B cell (primary cell): ENCODE measurements at regions not wholly inside any gene's neighbourhood (a gene's known extent, or its start where the extent isn't known, plus 50 kb on each side); places are given as distances from the start of the nearest gene placed in this dataset.

Experiments used
- ATAC-seq: fragments of 200-7000 bp; cut with Tn5 transposase; one replicate; pipeline ENCODE4 v1.10.0; 2021; ENCODE audit warnings: low read depth, mild to moderate bottlenecking, moderate number of reproducible peaks, moderate library complexity
- CTCF ChIA-PET: fragments of 350-600 bp; sonication (Branson Sonifier 250); formaldehyde crosslinking; loops from one replicate; lab custom pipeline; 2021; ENCODE audit warnings: antibody characterized with exemption, inconsistent platforms; lab: Charles Lee
- POLR2A ChIA-PET: fragments of 350-600 bp; sonication (Branson Sonifier 250); formaldehyde crosslinking; loops from one replicate; lab custom pipeline; 2021; ENCODE audit warnings: antibody characterized with exemption; lab: Charles Lee
- DNase-seq: peaks from one replicate; pipeline ENCODE4 v3.0.0; 2013
- H2AFZ ChIP-seq: 2 replicates; pipeline ENCODE4 v1.6.1; 2012; ENCODE audit warnings: mild to moderate bottlenecking, low read depth, low read length; ENCODE audit not compliant: insufficient read depth, poor library complexity, severe bottlenecking
- H3K27ac ChIP-seq, 2 donors: 1 replicate in 1 of 2; 2 replicates in 1 of 2; pipeline ENCODE4 v1.5.1; 2012 to 2013; ENCODE audit warnings: low read length in 2 of 2, mild to moderate bottlenecking in 2 of 2, moderate library complexity in 1 of 2
- H3K27me3 ChIP-seq, 4 experiments: fragments of 200-600 bp in 1 of 4; sonication (generic) in 1 of 4; replicated peaks in 1 of 4; 1 replicate in 2 of 4; 2 replicates in 2 of 4; pipeline versions ENCODE4 v1.6.1 to v1.7.0; 2013 to 2016; ENCODE audit warnings: low read length in 3 of 4, mild to moderate bottlenecking in 2 of 4, mixed read lengths in 1 of 4, moderate library complexity in 1 of 4; ENCODE audit not compliant: insufficient read depth in 4 of 4, control insufficient read depth in 3 of 4; ENCODE audit errors: control extremely low read depth in 1 of 4
- H3K36me3 ChIP-seq, 2 experiments: replicated peaks in 1 of 2; 1 replicate in 1 of 2; 2 replicates in 1 of 2; pipeline versions ENCODE4 v1.6.1 to v1.7.1; 2013; ENCODE audit warnings: low read length in 1 of 2; ENCODE audit not compliant: insufficient read depth in 2 of 2, control insufficient read depth in 1 of 2; ENCODE audit errors: control extremely low read depth in 1 of 2, extremely low read depth in 1 of 2
- H3K4me1 ChIP-seq, 2 donors: fragments of 200-600 bp in 1 of 2; sonication (generic) in 1 of 2; 1 replicate in 1 of 2; 2 replicates in 1 of 2; pipeline versions ENCODE4 v1.5.1 to v1.6.1; 2013 to 2017; ENCODE audit warnings: low read length in 2 of 2; ENCODE audit not compliant: control insufficient read depth in 2 of 2, insufficient read depth in 2 of 2
- H3K4me2 ChIP-seq: replicated peaks from 2 replicates; pipeline ENCODE3; 2012; ENCODE audit warnings: mild to moderate bottlenecking, low read depth, low read length; ENCODE audit not compliant: poor library complexity, severe bottlenecking
- H3K4me3 ChIP-seq, 5 experiments: fragments of 200-600 bp in 1 of 5; sonication (generic) in 1 of 5; 1 replicate in 3 of 5; 2 replicates in 2 of 5; pipeline versions ENCODE4 v1.5.1 to v1.7.0; 2011 to 2016; ENCODE audit warnings: low read length in 4 of 5, mild to moderate bottlenecking in 4 of 5, low read depth in 2 of 5, control low read depth in 1 of 5, moderate library complexity in 1 of 5; ENCODE audit not compliant: insufficient read depth in 1 of 5; ENCODE audit errors: control extremely low read depth in 1 of 5, extremely low read depth in 1 of 5
- H3K79me2 ChIP-seq: fragments of 200-600 bp; sonication (generic); one replicate; pipeline ENCODE4 v1.6.0; 2016; ENCODE audit warnings: low read length; ENCODE audit not compliant: control insufficient read depth, insufficient read depth
- H3K9ac ChIP-seq: fragments of 200-600 bp; sonication (generic); 2 replicates; pipeline ENCODE4 v1.6.1; 2017; ENCODE audit warnings: mild to moderate bottlenecking, low read length, moderate library complexity
- H3K9me3 ChIP-seq, 3 donors: one replicate each; pipeline versions ENCODE4 v1.6.1 to v1.7.1; 2013; ENCODE audit warnings: low read length in 2 of 3; ENCODE audit not compliant: control insufficient read depth in 2 of 3, insufficient read depth in 1 of 3; ENCODE audit errors: control extremely low read depth in 1 of 3
- H4K20me1 ChIP-seq: 2 replicates; pipeline ENCODE4 v1.6.0; 2012; ENCODE audit warnings: mild to moderate bottlenecking, low read length; ENCODE audit not compliant: insufficient read depth, control insufficient read depth, poor library complexity, severe bottlenecking
- H3K27ac Mint-ChIP-seq: one replicate; pipeline ENCODE4 v1.8.0; 2021; ENCODE audit warnings: mixed read lengths
- H3K27me3 Mint-ChIP-seq: one replicate; pipeline ENCODE4 v1.8.0; 2021; ENCODE audit warnings: mixed read lengths
- H3K4me1 Mint-ChIP-seq: one replicate; pipeline ENCODE4 v1.8.0; 2021; ENCODE audit warnings: mixed read lengths
- H3K4me3 Mint-ChIP-seq: one replicate; pipeline ENCODE4 v1.8.0; 2021; ENCODE audit warnings: mixed read lengths
- H3K9me3 Mint-ChIP-seq: one replicate; pipeline ENCODE4 v1.8.0; 2022; ENCODE audit warnings: mixed read lengths; ENCODE audit not compliant: insufficient read depth
- CTCF ChIP-seq: fragments of 200-600 bp; IDR thresholded peaks from one replicate; pipeline ENCODE4 v1.8.0; 2022; ENCODE audit warnings: antibody characterized with exemption, mild to moderate bottlenecking
- EZH2 ChIP-seq: IDR thresholded peaks from 2 replicates; pipeline ENCODE4 v1.6.1; 2012; ENCODE audit warnings: borderline replicate concordance, low read depth, mild to moderate bottlenecking, moderate library complexity, low read length; ENCODE audit not compliant: insufficient read depth, poor library complexity, severe bottlenecking
- WGBS: methylation state at CpG from one replicate; pipeline ENCODE4 v1.1.5; 2013; ENCODE audit warnings: missing lambda C conversion rate; ENCODE audit not compliant: insufficient coverage; 5-methylcytosine and 5-hydroxymethylcytosine counted together
- intact Hi-C: fragments of 100-400 bp; cut with micrococcal nuclease; formaldehyde crosslinking; loops from one replicate; pipeline ENCODE4 v1.10.0; 2022

- Mint-ChIP-seq H3K4me1 (no peaks in the 10 kb centered on the region), H3K27me3 (no peaks in the 10 kb centered on the region), H3K27ac (no peak overlapping the region), H3K9me3 (peaks cover 5% of the 10 kb centered on the region), H3K4me3 (no peak overlapping the region)
- Histone ChIP-seq H3K79me2 (no peaks in the 10 kb centered on the region), H3K4me1 (no peaks in the 10 kb centered on the region), H3K9ac (no peak overlapping the region), H3K27me3 (no peaks in the 10 kb centered on the region), H3K27ac (no peak overlapping the region), H3K4me3 (no peak overlapping the region), H4K20me1 (no peaks in the 10 kb centered on the region), H3K9me3 (no peaks in the 10 kb centered on the region), H3K4me2 (no peak overlapping the region), H2AFZ (no peak overlapping the region), H3K36me3 (no peaks in the 10 kb centered on the region)
- intact Hi-C loops = no loop called here
- no peak for ATAC-seq
- no peak for DNase-seq
- WGBS = 100% methylated on average over 3 of the region's 7 CpGs
- TF ChIP-seq CTCF = no peak
- TF ChIP-seq EZH2 = no peak
- POLR2A ChIA-PET = no interaction called here
- CTCF ChIA-PET = no interaction called here
Observed at GRCh38 chr18:41069167-41069566, 885.9 kb upstream of the PIK3C3 start.

- Histone ChIP-seq H3K9me3 (no peaks in the 10 kb centered on the region), H2AFZ (no peak overlapping the region), H3K27ac (no peak overlapping the region), H3K79me2 (no peaks in the 10 kb centered on the region), H3K27me3 (no peaks in the 10 kb centered on the region), H3K9ac (no peak overlapping the region), H3K4me1 (no peaks in the 10 kb centered on the region), H4K20me1 (no peaks in the 10 kb centered on the region), H3K4me2 (no peak overlapping the region), H3K4me3 (no peak overlapping the region), H3K36me3 (no peaks in the 10 kb centered on the region)
- Mint-ChIP-seq H3K9me3 (peaks cover 5% of the 10 kb centered on the region), H3K4me1 (no peaks in the 10 kb centered on the region), H3K4me3 (no peak overlapping the region), H3K27me3 (no peaks in the 10 kb centered on the region), H3K27ac (no peak overlapping the region)
- ChIA-PET CTCF (no interaction called here), POLR2A (no interaction called here)
- TF ChIP-seq EZH2 = no peak
- TF ChIP-seq CTCF = no peak
- no peak for ATAC-seq
- no CpG with 5 or more reads among the region's 1 CpG for WGBS
- no peak for DNase-seq
- intact Hi-C loops = no loop called here
Observed at GRCh38 chr18:41064916-41065315, 890.1 kb upstream of the PIK3C3 start.
